Immature natural killer cell (primary cell): ENCODE measurements at regions not wholly inside any gene's neighbourhood (a gene's known extent, or its start where the extent isn't known, plus 50 kb on each side); places are given as distances from the start of the nearest gene placed in this dataset.
"Not testable (repeated sequence)": the region's sequence is repeated elsewhere in the genome, so short reads cannot be mapped to it uniquely, and the experiment has no call there.

Experiments used
- DNase-seq, 3 donors: peaks; one replicate each; pipeline ENCODE4 v3.0.0; 2022; ENCODE audit warnings: mixed read lengths in 1 of 3
- H3K27ac Mint-ChIP-seq, 6 donors: one replicate each; pipeline ENCODE4 v1.8.0; 2020; ENCODE audit warnings: mixed read lengths in 6 of 6, mild to moderate bottlenecking in 5 of 6, inconsistent platforms in 4 of 6, moderate library complexity in 3 of 6
- H3K27me3 Mint-ChIP-seq, 3 donors: one replicate each; pipeline ENCODE4 v1.8.0; 2020 to 2021; ENCODE audit warnings: low read depth in 3 of 3, mild to moderate bottlenecking in 3 of 3, mixed read lengths in 3 of 3, moderate library complexity in 3 of 3, inconsistent platforms in 1 of 3
- H3K36me3 Mint-ChIP-seq, 3 donors: one replicate each; pipeline ENCODE4 v1.8.0; 2020; ENCODE audit warnings: mixed read lengths in 3 of 3, inconsistent platforms in 2 of 3, mild to moderate bottlenecking in 2 of 3
- H3K4me1 Mint-ChIP-seq, 2 donors: one replicate each; pipeline ENCODE4 v1.8.0; 2020; ENCODE audit warnings: inconsistent platforms in 2 of 2, mild to moderate bottlenecking in 2 of 2, mixed read lengths in 2 of 2, moderate library complexity in 1 of 2
- H3K4me3 Mint-ChIP-seq, 5 donors: one replicate each; pipeline ENCODE4 v1.8.0; 2020; ENCODE audit warnings: mild to moderate bottlenecking in 5 of 5, mixed read lengths in 5 of 5, inconsistent platforms in 3 of 5, moderate library complexity in 3 of 5
- H3K9me3 Mint-ChIP-seq, 6 donors: one replicate each; pipeline ENCODE4 v1.8.0; 2020; ENCODE audit warnings: mild to moderate bottlenecking in 6 of 6, mixed read lengths in 6 of 6, inconsistent platforms in 4 of 6, moderate library complexity in 3 of 6

- H3K4me1 Mint-ChIP-seq = no peaks in the 10 kb centered on the region
- no peaks in the 10 kb centered on the region for H3K36me3 Mint-ChIP-seq
- DNase-seq = no peak
- H3K9me3 Mint-ChIP-seq = peaks cover 0 to 6% (median 2%) of the 10 kb centered on the region in 6 donors
- H3K27ac Mint-ChIP-seq = no peak overlapping the region
- no peak overlapping the region for H3K4me3 Mint-ChIP-seq
- H3K27me3 Mint-ChIP-seq = peaks cover 0 to 3% (median 2%) of the 10 kb centered on the region in 3 donors
Measured at GRCh38 chr18:60191926-60192325, 180.6 kb downstream of the MC4R start.

DNA sequence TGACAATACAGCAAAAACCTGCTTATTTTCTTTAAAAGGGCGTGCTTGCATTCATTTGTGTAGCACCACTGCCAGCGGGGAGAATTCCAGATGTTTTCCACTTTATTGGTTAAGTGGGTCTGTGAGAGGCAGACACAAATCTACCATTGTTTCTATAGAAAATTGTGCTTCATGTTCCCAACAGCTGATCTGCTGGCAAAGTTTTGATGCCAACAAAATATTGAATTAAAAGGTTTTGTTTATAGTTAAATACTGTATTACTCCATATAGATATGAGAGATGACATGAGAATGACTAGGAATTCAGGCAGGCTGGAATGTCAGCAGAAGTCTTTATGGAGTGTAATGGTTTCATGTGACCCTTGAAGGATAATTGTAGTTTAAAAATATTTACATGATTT lies 182.7 kb downstream of the MC4R start:
- no peak overlapping the region for H3K4me3 Mint-ChIP-seq
- H3K27me3 Mint-ChIP-seq = peaks cover 0 to 3% (median 2%) of the 10 kb centered on the region in 3 donors
- no peaks in the 10 kb centered on the region for H3K4me1 Mint-ChIP-seq
- H3K27ac Mint-ChIP-seq = no peak overlapping the region
- DNase-seq = no peak
- no peaks in the 10 kb centered on the region for H3K36me3 Mint-ChIP-seq
- peaks cover 0 to 6% (median 2%) of the 10 kb centered on the region in 6 donors for H3K9me3 Mint-ChIP-seq

- Mint-ChIP-seq H3K27me3 (peaks cover 0 to 3% (median 2%) of the 10 kb centered on the region in 3 donors), H3K27ac (no peak overlapping the region), H3K4me1 (no peaks in the 10 kb centered on the region), H3K9me3 (peaks cover 0 to 6% (median 2%) of the 10 kb centered on the region in 6 donors), H3K4me3 (no peak overlapping the region), H3K36me3 (no peaks in the 10 kb centered on the region)
- DNase-seq = no peak
Measured at GRCh38 chr18:60188958-60189357, 183.6 kb downstream of the MC4R start.

GRCh38 chr18:60182223-60182622 lies 190.4 kb downstream of the MC4R start:
- Mint-ChIP-seq H3K4me1 (no peaks in the 10 kb centered on the region), H3K9me3 (peaks cover 0 to 2% (median 0%) of the 10 kb centered on the region in 6 donors), H3K36me3 (no peaks in the 10 kb centered on the region), H3K4me3 (no peak overlapping the region), H3K27me3 (no peaks in the 10 kb centered on the region), H3K27ac (no peak overlapping the region)
- DNase-seq = no peak

DNA sequence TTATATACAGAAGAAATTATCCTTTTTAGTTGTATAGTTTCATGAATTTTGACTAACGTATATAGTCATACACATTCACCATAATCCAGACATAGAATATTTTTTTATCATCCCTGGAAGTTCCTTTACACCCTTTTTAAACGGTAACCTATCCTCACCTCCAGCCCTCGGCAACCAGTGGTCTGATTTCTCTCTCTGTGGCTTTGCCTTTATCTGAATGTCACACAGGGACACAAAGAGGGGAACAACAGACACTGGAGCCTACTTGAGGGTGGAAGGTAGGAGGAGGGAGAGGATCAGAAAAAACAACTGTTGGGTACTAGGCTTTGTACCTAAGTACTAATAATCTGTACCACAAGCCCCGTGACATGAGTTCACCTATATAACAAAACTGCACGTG lies 191.9 kb downstream of the MC4R start:
- Mint-ChIP-seq H3K9me3 (peaks cover 0 to 4% (median 0%) of the 10 kb centered on the region in 6 donors), H3K27me3 (no peaks in the 10 kb centered on the region), H3K4me1 (no peaks in the 10 kb centered on the region), H3K4me3 (no peak overlapping the region), H3K36me3 (no peaks in the 10 kb centered on the region), H3K27ac (no peak overlapping the region)
- no peak for DNase-seq

GRCh38 chr18:60178224-60178623 lies 194.4 kb downstream of the MC4R start:
- H3K27me3 Mint-ChIP-seq = not testable (repeated sequence)

GRCh38 chr18:60176259-60176658 lies 196.3 kb downstream of the MC4R start:
- H3K4me3 Mint-ChIP-seq = no peak overlapping the region
- no peaks in the 10 kb centered on the region for H3K4me1 Mint-ChIP-seq
- no peak overlapping the region for H3K27ac Mint-ChIP-seq
- peaks cover 0 to 2% (median 0%) of the 10 kb centered on the region in 3 donors for H3K27me3 Mint-ChIP-seq
- H3K36me3 Mint-ChIP-seq = no peaks in the 10 kb centered on the region
- H3K9me3 Mint-ChIP-seq = peaks cover 0 to 5% (median 0%) of the 10 kb centered on the region in 6 donors
- DNase-seq = no peak

More at GRCh38 chr18:60178224-60178623, 194.4 kb downstream of the MC4R start:
- H3K4me1 Mint-ChIP-seq, H3K27ac Mint-ChIP-seq, H3K9me3 Mint-ChIP-seq, DNase-seq, H3K36me3 Mint-ChIP-seq, H3K4me3 Mint-ChIP-seq: not testable (repeated sequence)

DNA sequence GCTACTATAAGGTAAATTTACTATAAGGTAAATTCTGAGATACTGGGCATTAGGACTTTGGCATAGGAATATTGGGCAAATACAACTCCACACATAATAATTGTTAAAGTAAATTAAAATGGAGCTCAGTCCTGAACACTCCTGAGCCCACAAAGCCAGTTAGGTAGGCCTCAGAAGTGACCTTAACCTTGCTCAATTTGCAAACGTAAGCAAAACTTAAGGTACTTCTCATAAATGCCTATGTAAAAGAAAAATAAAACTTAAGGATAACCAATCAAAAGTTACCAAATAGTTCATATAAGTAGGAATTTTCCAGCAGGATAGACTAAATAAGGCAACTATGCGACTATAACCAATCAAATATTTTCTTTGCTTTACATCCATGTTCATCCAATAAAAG lies 197.7 kb downstream of the MC4R start:
- Mint-ChIP-seq H3K4me3 (no peak overlapping the region), H3K27ac (no peak overlapping the region), H3K36me3 (no peaks in the 10 kb centered on the region), H3K9me3 (peaks cover 0 to 5% (median 0%) of the 10 kb centered on the region in 6 donors), H3K4me1 (no peaks in the 10 kb centered on the region), H3K27me3 (peaks cover 0 to 2% (median 0%) of the 10 kb centered on the region in 3 donors)
- no peak for DNase-seq

- Mint-ChIP-seq H3K4me3 (no peak overlapping the region), H3K27me3 (peaks cover 0 to 5% (median 0%) of the 10 kb centered on the region in 3 donors), H3K4me1 (no peaks in the 10 kb centered on the region), H3K36me3 (no peaks in the 10 kb centered on the region), H3K9me3 (peaks cover 0 to 5% (median 0%) of the 10 kb centered on the region in 6 donors), H3K27ac (no peak overlapping the region)
- DNase-seq = no peak
Measured at GRCh38 chr18:60172030-60172429, 200.5 kb downstream of the MC4R start.

DNA sequence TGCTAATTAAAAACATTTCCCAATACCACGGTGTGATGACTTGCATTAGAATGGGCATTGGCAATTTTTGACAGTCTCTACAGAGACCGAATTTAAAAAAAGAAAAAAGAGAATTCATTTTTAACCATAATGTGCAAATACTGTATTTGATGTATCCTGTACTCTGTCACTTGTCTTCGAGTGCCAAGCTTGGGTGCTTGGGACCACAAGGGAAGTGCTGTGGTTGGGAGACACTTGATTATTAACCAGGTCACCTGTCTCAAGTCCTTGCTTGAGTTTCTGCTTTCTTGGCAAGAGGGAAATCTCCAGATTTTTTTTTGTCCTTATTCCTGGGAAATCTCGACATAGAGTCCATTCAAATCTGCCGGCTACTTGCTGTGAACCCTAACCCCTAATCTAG lies 209.0 kb downstream of the MC4R start:
- Mint-ChIP-seq H3K4me3 (no peak overlapping the region), H3K27ac (no peak overlapping the region), H3K36me3 (no peaks in the 10 kb centered on the region), H3K27me3 (peaks cover 0 to 3% (median 2%) of the 10 kb centered on the region in 3 donors), H3K9me3 (peaks cover 0 to 6% (median 0%) of the 10 kb centered on the region in 6 donors), H3K4me1 (no peaks in the 10 kb centered on the region)
- no peak for DNase-seq

DNA sequence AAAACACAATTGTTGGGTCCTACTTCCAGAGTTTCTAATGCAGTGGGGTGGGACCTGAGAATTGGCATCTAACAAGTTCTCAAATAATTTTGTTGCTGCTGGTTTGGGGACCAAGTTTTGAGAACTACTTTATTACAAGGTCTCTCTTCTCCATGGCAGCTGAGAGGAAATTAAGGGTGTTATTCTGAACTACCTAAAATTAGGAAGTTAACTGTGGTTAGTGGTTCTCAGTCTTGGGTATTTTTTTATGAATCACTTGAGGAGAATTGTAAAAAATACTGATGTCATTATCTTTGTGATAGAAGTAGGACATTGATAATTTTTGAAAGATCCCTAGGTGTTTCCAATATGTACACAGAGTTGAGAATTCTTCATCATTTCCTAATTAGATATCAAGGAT lies 210.2 kb downstream of the MC4R start:
- Mint-ChIP-seq H3K9me3 (peaks cover 0 to 6% (median 0%) of the 10 kb centered on the region in 6 donors), H3K27ac (no peak overlapping the region), H3K4me3 (no peak overlapping the region), H3K4me1 (no peaks in the 10 kb centered on the region), H3K36me3 (no peaks in the 10 kb centered on the region), H3K27me3 (peaks cover 0 to 2% (median 0%) of the 10 kb centered on the region in 3 donors)
- DNase-seq = no peak

DNA sequence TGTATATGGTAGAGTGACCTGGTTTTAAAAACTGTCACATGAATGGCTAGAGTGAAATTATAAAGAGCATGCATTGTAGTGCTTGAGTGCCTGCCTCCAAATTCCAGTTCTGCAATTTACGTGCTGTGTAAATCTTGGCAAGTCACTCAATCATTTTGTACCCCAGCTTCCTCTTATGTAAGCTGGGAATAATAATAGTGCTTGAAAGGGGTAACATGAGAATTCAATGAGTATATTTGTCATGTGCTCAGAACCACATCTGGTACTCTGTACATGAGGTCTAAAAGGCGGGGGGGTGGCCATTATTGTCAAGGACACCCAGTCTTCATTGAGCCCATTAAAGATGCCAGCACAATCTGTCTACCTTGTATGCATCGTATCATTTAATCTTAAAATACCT lies 214.8 kb downstream of the MC4R start:
- no peak overlapping the region for H3K4me3 Mint-ChIP-seq
- H3K36me3 Mint-ChIP-seq = no peaks in the 10 kb centered on the region
- DNase-seq = no peak
- H3K27ac Mint-ChIP-seq = no peak overlapping the region
- H3K9me3 Mint-ChIP-seq = peaks cover 0 to 8% (median 2%) of the 10 kb centered on the region in 6 donors
- peaks cover 0 to 3% (median 0%) of the 10 kb centered on the region in 3 donors for H3K27me3 Mint-ChIP-seq
- no peaks in the 10 kb centered on the region for H3K4me1 Mint-ChIP-seq

GRCh38 chr18:60153376-60153775 lies 219.2 kb downstream of the MC4R start:
- Mint-ChIP-seq H3K4me3 (no peak overlapping the region), H3K27ac (no peak overlapping the region), H3K27me3 (peaks cover 0 to 2% (median 2%) of the 10 kb centered on the region in 3 donors), H3K36me3 (no peaks in the 10 kb centered on the region), H3K4me1 (no peaks in the 10 kb centered on the region), H3K9me3 (peaks cover 0 to 10% (median 2%) of the 10 kb centered on the region in 6 donors)
- DNase-seq = no peak

- no peaks in the 10 kb centered on the region for H3K36me3 Mint-ChIP-seq
- H3K27me3 Mint-ChIP-seq = peaks cover 0 to 2% (median 0%) of the 10 kb centered on the region in 3 donors
Measured at GRCh38 chr18:60149316-60149715, 223.3 kb downstream of the MC4R start.

GRCh38 chr18:60147323-60147722 lies 225.3 kb downstream of the MC4R start:
- Mint-ChIP-seq H3K36me3 (no peaks in the 10 kb centered on the region), H3K4me1 (no peaks in the 10 kb centered on the region), H3K27me3 (peaks cover 0 to 2% (median 2%) of the 10 kb centered on the region in 3 donors), H3K4me3 (no peak overlapping the region), H3K27ac (no peak overlapping the region), H3K9me3 (peaks cover 0 to 3% (median 0%) of the 10 kb centered on the region in 6 donors)
- no peak for DNase-seq

More at GRCh38 chr18:60149316-60149715, 223.3 kb downstream of the MC4R start:
- DNase-seq = no peak
- Mint-ChIP-seq H3K9me3 (peaks cover 0 to 9% (median under 1%) of the 10 kb centered on the region in 6 donors), H3K4me1 (no peaks in the 10 kb centered on the region), H3K27ac (no peak overlapping the region), H3K4me3 (no peak overlapping the region)
